ENCODE measurements at regions not wholly inside any gene's neighbourhood (a gene's known extent, or its start where the extent isn't known, plus 50 kb on each side); places are given as distances from the start of the nearest gene placed in this dataset.

DNA sequence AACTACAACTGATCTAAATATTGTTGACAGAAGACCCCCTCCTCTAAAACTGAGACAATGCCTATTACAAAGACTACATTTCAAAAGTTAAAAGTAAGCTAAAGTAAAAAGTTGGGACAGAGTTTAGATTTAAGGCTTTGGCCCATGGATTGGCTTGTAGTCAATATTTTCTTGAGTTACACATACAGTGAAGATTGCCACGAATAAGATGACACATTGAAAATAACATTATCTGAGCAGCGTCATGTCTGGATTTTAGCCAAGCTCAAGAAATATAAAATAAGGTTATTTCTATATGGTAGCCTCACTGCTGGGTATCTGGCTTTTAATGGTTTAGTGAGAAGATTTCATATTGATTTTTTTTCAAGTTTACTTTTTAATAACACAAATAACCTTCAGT lies 266.2 kb upstream of the LDB2 start:
- H3K4me3 ChIP-seq (ENCODE audit: low read depth, low read length) = no peak overlapping the region
- no peak for DNase-seq (ENCODE audit: low read depth)
- TF ChIP-seq, protein P1, sequence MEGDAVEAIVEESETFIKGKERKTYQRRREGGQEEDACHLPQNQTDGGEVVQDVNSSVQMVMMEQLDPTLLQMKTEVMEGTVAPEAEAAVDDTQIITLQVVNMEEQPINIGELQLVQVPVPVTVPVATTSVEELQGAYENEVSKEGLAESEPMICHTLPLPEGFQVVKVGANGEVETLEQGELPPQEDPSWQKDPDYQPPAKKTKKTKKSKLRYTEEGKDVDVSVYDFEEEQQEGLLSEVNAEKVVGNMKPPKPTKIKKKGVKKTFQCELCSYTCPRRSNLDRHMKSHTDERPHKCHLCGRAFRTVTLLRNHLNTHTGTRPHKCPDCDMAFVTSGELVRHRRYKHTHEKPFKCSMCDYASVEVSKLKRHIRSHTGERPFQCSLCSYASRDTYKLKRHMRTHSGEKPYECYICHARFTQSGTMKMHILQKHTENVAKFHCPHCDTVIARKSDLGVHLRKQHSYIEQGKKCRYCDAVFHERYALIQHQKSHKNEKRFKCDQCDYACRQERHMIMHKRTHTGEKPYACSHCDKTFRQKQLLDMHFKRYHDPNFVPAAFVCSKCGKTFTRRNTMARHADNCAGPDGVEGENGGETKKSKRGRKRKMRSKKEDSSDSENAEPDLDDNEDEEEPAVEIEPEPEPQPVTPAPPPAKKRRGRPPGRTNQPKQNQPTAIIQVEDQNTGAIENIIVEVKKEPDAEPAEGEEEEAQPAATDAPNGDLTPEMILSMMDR (IDR thresholded peaks at IDR 0.05; ENCODE audit: low read depth, low read length, missing control alignments) = no peak
- in situ Hi-C loops (cut with HindIII; ENCODE audit: low sequenced_read_pairs) = loop anchor here (5.0 kb wide), 1 partner anchor 67 kb away; no protein-coding TSS in a partner anchor

DNA sequence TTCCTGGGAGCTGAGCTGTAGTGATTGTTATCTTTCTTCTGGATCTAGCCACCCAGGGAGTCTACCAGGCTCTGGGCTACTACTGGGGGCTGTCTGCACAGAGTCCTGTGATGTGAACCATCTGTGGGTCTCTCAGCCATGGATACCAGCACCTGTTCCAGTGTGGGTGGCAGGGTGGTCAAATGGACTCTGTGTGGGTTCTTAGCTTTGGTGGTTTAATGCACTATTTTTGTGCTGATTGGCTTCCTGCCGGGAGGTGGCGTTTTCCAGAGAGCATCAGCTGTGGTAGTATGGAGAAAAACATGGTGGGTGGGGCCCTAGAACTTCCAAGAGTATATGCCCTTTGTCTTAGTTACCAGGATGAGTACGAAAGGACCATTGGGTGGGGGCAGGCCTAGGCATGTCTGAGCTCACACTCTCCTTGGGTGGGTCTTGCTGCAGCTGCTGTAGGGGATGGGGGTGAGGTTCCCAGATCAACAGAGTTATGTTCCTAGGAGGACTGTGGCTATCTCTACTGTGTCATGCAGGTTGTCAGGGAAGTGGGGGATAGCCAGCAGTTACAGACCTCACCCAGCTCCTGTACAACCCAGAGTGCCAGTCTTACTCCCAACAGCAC lies 264.8 kb upstream of the LDB2 start:
- in situ Hi-C loops (cut with HindIII; ENCODE audit: low sequenced_read_pairs) = no loop called here
- TF ChIP-seq, protein P1 (IDR thresholded peaks at IDR 0.05; ENCODE audit: low read depth, low read length, missing control alignments) = no peak
- no peak for DNase-seq (ENCODE audit: low read depth)
- no peak overlapping the region for H3K4me3 ChIP-seq (ENCODE audit: low read depth, low read length)

DNA sequence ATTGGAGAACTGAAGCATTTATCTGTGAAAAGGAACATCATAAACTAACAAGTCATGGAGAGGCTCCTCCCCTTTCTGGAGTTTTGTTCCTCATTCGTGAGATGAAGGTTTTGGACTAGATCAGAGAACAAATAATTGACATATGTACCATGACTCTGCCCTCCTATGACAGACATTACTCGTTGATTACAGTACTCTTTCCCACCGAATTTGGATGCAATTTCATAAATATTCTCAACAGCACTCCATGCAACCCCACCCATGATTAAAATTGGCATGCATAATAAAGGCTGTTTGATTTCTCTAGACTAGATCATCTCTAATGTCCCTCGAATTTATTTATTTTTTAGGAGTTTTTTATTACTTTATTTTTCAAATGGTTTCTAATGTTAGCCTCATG lies 258.9 kb upstream of the LDB2 start:
- in situ Hi-C loops (cut with HindIII; ENCODE audit: low sequenced_read_pairs) = no loop called here
- DNase-seq (ENCODE audit: low read depth) = no peak
- H3K4me3 ChIP-seq (ENCODE audit: low read depth, low read length) = no peak overlapping the region
- TF ChIP-seq, protein P1 (IDR thresholded peaks at IDR 0.05; ENCODE audit: low read depth, low read length, missing control alignments) = no peak

DNA sequence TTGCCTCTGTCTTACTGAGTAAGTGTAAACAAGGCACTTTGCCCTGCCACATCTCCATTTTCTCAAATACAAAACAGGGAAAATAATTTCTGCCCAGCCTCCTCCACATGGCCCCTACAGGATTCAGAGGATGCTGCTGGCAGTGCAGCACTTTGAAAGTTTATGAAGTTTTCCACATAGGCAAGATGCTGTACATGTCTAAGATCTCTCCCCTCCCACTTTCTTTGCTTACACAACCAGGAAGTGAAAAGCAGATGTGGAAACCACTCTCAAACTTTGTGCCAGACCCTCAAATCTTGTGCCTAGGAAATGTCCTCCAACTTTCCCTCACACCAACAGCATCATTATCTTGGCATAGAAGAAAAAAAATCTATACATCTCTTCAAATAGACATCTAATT lies 257.0 kb upstream of the LDB2 start:
- TF ChIP-seq, protein P1 (IDR thresholded peaks at IDR 0.05; ENCODE audit: low read depth, low read length, missing control alignments) = no peak
- no peak for DNase-seq (ENCODE audit: low read depth)
- in situ Hi-C loops (cut with HindIII; ENCODE audit: low sequenced_read_pairs) = no loop called here
- H3K4me3 ChIP-seq (ENCODE audit: low read depth, low read length) = no peak overlapping the region

DNA sequence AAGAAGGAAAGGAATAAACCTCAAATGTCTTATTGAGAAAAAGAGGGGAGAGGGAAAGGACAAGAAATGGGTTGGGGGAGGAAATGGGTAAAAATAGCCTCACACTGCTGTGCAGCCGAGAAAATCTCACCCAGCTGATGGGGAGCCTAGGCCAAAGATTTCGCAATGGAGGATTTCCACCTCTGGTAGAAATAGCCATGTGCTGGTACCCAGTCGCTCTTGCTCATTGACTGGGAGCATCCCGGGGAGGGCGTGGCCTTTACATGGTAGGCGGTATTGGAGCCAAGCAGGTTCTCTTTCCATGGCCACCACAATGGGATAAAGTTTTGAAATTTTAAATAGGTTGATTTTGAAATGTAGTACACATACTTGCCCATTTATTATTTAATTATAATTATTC lies 255.1 kb upstream of the LDB2 start:
- no peak for DNase-seq (ENCODE audit: low read depth)
- in situ Hi-C loops (cut with HindIII; ENCODE audit: low sequenced_read_pairs) = no loop called here
- H3K4me3 ChIP-seq (ENCODE audit: low read depth, low read length) = no peak overlapping the region
- TF ChIP-seq, protein P1 (IDR thresholded peaks at IDR 0.05; ENCODE audit: low read depth, low read length, missing control alignments) = no peak

DNA sequence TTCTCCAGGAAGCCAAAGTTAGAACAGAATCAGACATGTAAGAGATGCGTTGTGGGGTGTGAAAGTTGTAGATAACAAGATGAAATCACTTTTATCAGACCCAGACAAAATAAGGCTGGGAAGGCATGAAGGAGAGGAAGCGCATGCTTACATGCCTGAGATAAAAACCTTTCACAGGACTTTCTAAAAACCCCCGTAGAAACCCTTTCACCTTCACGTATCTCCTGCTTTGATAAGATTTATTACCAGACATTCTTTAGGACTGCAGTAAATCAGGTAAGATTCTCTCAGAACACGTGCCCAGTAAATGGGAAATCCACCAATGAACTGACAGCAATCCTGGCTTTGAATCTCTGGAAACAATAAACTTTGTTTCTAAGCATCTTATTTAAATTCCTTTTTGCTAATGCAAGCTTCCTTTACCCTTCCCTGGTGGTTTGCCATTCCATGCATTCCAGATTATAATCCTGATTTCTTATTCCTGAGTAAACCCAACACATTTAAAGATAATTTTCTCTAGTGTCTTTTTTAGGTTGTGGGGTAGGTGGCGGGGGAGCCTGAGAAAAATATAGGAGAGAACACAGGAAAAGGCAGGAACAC lies 254.6 kb upstream of the LDB2 start:
- in situ Hi-C loops (cut with HindIII; ENCODE audit: low sequenced_read_pairs) = no loop called here
- H3K4me3 ChIP-seq (ENCODE audit: low read depth, low read length) = no peak overlapping the region
- TF ChIP-seq, protein P1 (IDR thresholded peaks at IDR 0.05; ENCODE audit: low read depth, low read length, missing control alignments) = no peak
- no peak for DNase-seq (ENCODE audit: low read depth)

All from astrocyte of the cerebellum (primary cell).